Mesenchymal stem cell (in vitro differentiated cells and primary cell): ENCODE measurements at regions not wholly inside any gene's neighbourhood (a gene's known extent, or its start where the extent isn't known, plus 50 kb on each side); places are given as distances from the start of the nearest gene placed in this dataset.
A peak's percentile ranks its signal among the peaks of the same experiment; 100 is the strongest.

Experiments used
- DNase-seq: peaks from one replicate; pipeline ENCODE4 v3.0.0-alpha.2; 2013
- H2AFZ ChIP-seq: one replicate; pipeline ENCODE4 v1.6.1; 2013; ENCODE audit warnings: low read depth, mild to moderate bottlenecking, control low read depth, inconsistent platforms, low read length, moderate library complexity
- H2AK5ac ChIP-seq: 2 replicates; pipeline ENCODE4 v1.6.1; 2013; ENCODE audit warnings: low read length, moderate library complexity, mild to moderate bottlenecking, inconsistent platforms; ENCODE audit not compliant: severe bottlenecking
- H2BK120ac ChIP-seq: one replicate; pipeline ENCODE4 v1.6.1; 2013; ENCODE audit warnings: low read depth, mild to moderate bottlenecking, inconsistent platforms, low read length, moderate library complexity
- H2BK12ac ChIP-seq, 2 experiments: one replicate each; pipeline ENCODE4 v1.6.1; 2013; ENCODE audit warnings: inconsistent platforms in 2 of 2, low read length in 2 of 2, mild to moderate bottlenecking in 2 of 2, moderate library complexity in 2 of 2, control low read depth in 1 of 2
- H2BK15ac ChIP-seq: one replicate; pipeline ENCODE4 v1.6.1; 2013; ENCODE audit warnings: mild to moderate bottlenecking, low read depth, inconsistent platforms; ENCODE audit not compliant: poor library complexity, severe bottlenecking
- H2BK5ac ChIP-seq: 2 replicates; pipeline ENCODE4 v1.6.1; 2013; ENCODE audit warnings: low read depth, mild to moderate bottlenecking, low read length, control low read depth, inconsistent platforms; ENCODE audit not compliant: poor library complexity, severe bottlenecking
- H3K14ac ChIP-seq, 2 experiments: one replicate each; pipeline ENCODE4 v1.6.1; 2013; ENCODE audit warnings: inconsistent platforms in 2 of 2, low read length in 2 of 2, control low read depth in 1 of 2, mild to moderate bottlenecking in 1 of 2, moderate library complexity in 1 of 2
- H3K18ac ChIP-seq, 2 experiments: one replicate each; pipeline ENCODE4 v1.6.1; 2013; ENCODE audit warnings: inconsistent platforms in 2 of 2, low read length in 2 of 2, control low read depth in 1 of 2, low read depth in 1 of 2, mild to moderate bottlenecking in 1 of 2
- H3K23ac ChIP-seq, 2 experiments: one replicate each; pipeline ENCODE4 v1.6.1; 2013; ENCODE audit warnings: inconsistent platforms in 2 of 2, low read length in 2 of 2, mild to moderate bottlenecking in 2 of 2, moderate library complexity in 2 of 2, control low read depth in 1 of 2
- H3K27ac ChIP-seq: 2 replicates; pipeline ENCODE4 v1.5.1; 2013; ENCODE audit warnings: mild to moderate bottlenecking, moderate library complexity, low read length, control low read depth, inconsistent platforms; ENCODE audit not compliant: poor library complexity, severe bottlenecking
- H3K27me3 ChIP-seq, 2 experiments: 2 replicates each; pipeline versions ENCODE4 v1.6.1 to v1.7.0; 2013; ENCODE audit warnings: low read length in 2 of 2, mild to moderate bottlenecking in 2 of 2, moderate library complexity in 2 of 2, control low read depth in 1 of 2, inconsistent platforms in 1 of 2; ENCODE audit not compliant: control insufficient read depth in 1 of 2, insufficient read depth in 1 of 2
- H3K36me3 ChIP-seq, 2 experiments: 2 replicates each; pipeline versions ENCODE4 v1.6.1 to v1.7.0; 2013; ENCODE audit warnings: low read length in 2 of 2, control low read depth in 1 of 2, inconsistent platforms in 1 of 2, low read depth in 1 of 2, mild to moderate bottlenecking in 1 of 2; ENCODE audit not compliant: insufficient read depth in 2 of 2, control insufficient read depth in 1 of 2
- H3K4ac ChIP-seq, 2 experiments: one replicate each; pipeline ENCODE4 v1.6.1; 2013; ENCODE audit warnings: inconsistent platforms in 2 of 2, low read length in 2 of 2, mild to moderate bottlenecking in 2 of 2, moderate library complexity in 2 of 2, control low read depth in 1 of 2, low read depth in 1 of 2
- H3K4me1 ChIP-seq: 2 replicates; pipeline ENCODE4 v1.6.1; 2013; ENCODE audit warnings: low read depth, low read length, control low read depth; ENCODE audit not compliant: control insufficient read depth, insufficient read depth
- H3K4me2 ChIP-seq: 2 replicates; pipeline ENCODE4 v1.6.1; 2013; ENCODE audit warnings: low read length, mild to moderate bottlenecking, inconsistent platforms; ENCODE audit not compliant: poor library complexity, severe bottlenecking
- H3K4me3 ChIP-seq, 2 experiments: 2 replicates each; pipeline versions ENCODE4 v1.5.1 to v1.7.0; 2013; ENCODE audit warnings: low read length in 2 of 2, mild to moderate bottlenecking in 2 of 2, control low read depth in 1 of 2, low read depth in 1 of 2; ENCODE audit not compliant: insufficient read depth in 1 of 2
- H3K79me1 ChIP-seq: replicated peaks from 2 replicates; pipeline ENCODE4 v1.6.1; 2013; ENCODE audit warnings: mild to moderate bottlenecking, control low read depth, low read length, inconsistent platforms; ENCODE audit not compliant: poor library complexity, severe bottlenecking
- H3K9ac ChIP-seq: 2 replicates; pipeline ENCODE4 v1.7.0; 2013; ENCODE audit warnings: mild to moderate bottlenecking, low read length, moderate library complexity
- H3K9me3 ChIP-seq: 2 replicates; pipeline ENCODE4 v1.7.0; 2013; ENCODE audit warnings: mild to moderate bottlenecking, low read length; ENCODE audit not compliant: control insufficient read depth
- H4K8ac ChIP-seq: one replicate; pipeline ENCODE4 v1.6.1; 2013; ENCODE audit warnings: inconsistent platforms, mild to moderate bottlenecking, low read length, moderate library complexity
- H4K91ac ChIP-seq: one replicate; pipeline ENCODE4 v1.6.1; 2013; ENCODE audit warnings: mild to moderate bottlenecking, low read length, inconsistent platforms
- WGBS: methylation state at CpG from one replicate; pipeline ENCODE4 v1.1.7; 2013; ENCODE audit warnings: mixed read lengths; 5-methylcytosine and 5-hydroxymethylcytosine counted together

- DNase-seq, result no peak
- Histone ChIP-seq H3K4ac (no peak overlapping the region), H2AFZ (no peak overlapping the region), H3K9ac (no peak overlapping the region), H3K27me3 (no peaks in the 10 kb centered on the region), H4K8ac (no peak overlapping the region), H3K23ac (no peak overlapping the region), H3K18ac (no peak overlapping the region), H3K4me2 (no peak overlapping the region), H3K4me1 (no peaks in the 10 kb centered on the region), H3K79me1 (no peaks in the 10 kb centered on the region), H3K9me3 (no peaks in the 10 kb centered on the region), H2BK15ac (no peak overlapping the region), H2AK5ac (no peak overlapping the region), H2BK120ac (no peak overlapping the region), H3K4me3 (no peak overlapping the region), H3K36me3 (no peaks in the 10 kb centered on the region), H2BK12ac (no peak overlapping the region), H3K27ac (no peak overlapping the region), H2BK5ac (no peak overlapping the region), H4K91ac (no peak overlapping the region), H3K14ac (no peak overlapping the region)
- WGBS, result 95% methylated on average over 2 of the region's 6 CpGs
These were observed 163.2 kb upstream of the FAM9B start for GRCh38 chrX:9196961-9197640.

DNA sequence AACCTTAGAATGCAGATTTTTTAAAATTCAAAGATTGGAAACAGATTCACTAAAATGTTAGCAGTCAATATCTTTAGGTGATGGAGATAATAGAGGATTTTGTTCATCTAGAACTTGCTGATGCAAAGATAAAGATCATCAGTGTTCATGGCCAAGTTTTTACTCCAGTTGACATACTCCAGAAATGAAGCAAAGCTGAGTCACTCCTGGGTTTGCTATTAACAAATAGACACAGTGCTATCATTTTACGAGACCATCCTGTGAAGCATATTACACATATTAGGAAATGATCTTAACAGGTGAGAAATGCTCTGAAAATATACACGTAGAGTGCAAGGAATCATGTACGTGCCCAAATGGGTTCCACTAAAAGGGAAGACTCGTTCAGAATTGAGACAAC lies 170.6 kb upstream of the FAM9B start:
- WGBS, result 87% methylated on average over 3 of the region's 4 CpGs
- no peak overlapping the region for H3K18ac ChIP-seq

GRCh38 chrX:9205599-9206223 lies 171.8 kb upstream of the FAM9B start:
- Histone ChIP-seq H3K9me3 (no peaks in the 10 kb centered on the region), H3K27ac (no peak overlapping the region), H2BK120ac (no peak overlapping the region), H3K79me1 (no peaks in the 10 kb centered on the region), H3K36me3 (no peaks in the 10 kb centered on the region), H3K4me3 (no peak overlapping the region), H3K4ac (no peak overlapping the region), H4K91ac (no peak overlapping the region), H3K18ac (no peak overlapping the region), H3K9ac (no peak overlapping the region), H2BK12ac (no peak overlapping the region), H2AFZ (no peak overlapping the region), H2BK15ac (no peak overlapping the region), H3K27me3 (peaks cover 0 to 3% of the 10 kb centered on the region in 2 experiments), H3K23ac (no peak overlapping the region), H4K8ac (no peak overlapping the region), H3K14ac (no peak overlapping the region), H3K4me2 (no peak overlapping the region), H2AK5ac (no peak overlapping the region), H3K4me1 (no peaks in the 10 kb centered on the region), H2BK5ac (no peak overlapping the region)
- 77% methylated on average over 6 of the region's 8 CpGs for WGBS
- DNase-seq, result no peak

More for the DNA sequence above, 170.6 kb upstream of the FAM9B start:
- Histone ChIP-seq H3K36me3 (no peaks in the 10 kb centered on the region), H2BK5ac (no peak overlapping the region), H3K79me1 (no peaks in the 10 kb centered on the region), H3K27ac (no peak overlapping the region), H2BK12ac (no peak overlapping the region), H3K14ac (no peak overlapping the region), H3K4me3 (no peak overlapping the region), H3K23ac (no peak overlapping the region), H2BK15ac (no peak overlapping the region), H3K4me2 (peak overlapping the region; percentile 5), H3K9me3 (no peaks in the 10 kb centered on the region), H2BK120ac (no peak overlapping the region), H3K4me1 (no peaks in the 10 kb centered on the region), H4K91ac (no peak overlapping the region), H2AK5ac (no peak overlapping the region), H3K27me3 (peaks cover 0 to 3% of the 10 kb centered on the region in 2 experiments), H4K8ac (no peak overlapping the region), H2AFZ (no peak overlapping the region), H3K4ac (no peak overlapping the region), H3K9ac (no peak overlapping the region)
- DNase-seq, result peak; percentile 6

- no peak overlapping the region for H4K91ac ChIP-seq
These were observed 173.2 kb upstream of the FAM9B start for GRCh38 chrX:9207142-9207541.

More at GRCh38 chrX:9207142-9207541, 173.2 kb upstream of the FAM9B start:
- no peaks in the 10 kb centered on the region for H3K4me1 ChIP-seq
- H3K4ac ChIP-seq, result no peak overlapping the region
- H3K4me3 ChIP-seq, result peak overlapping the region in 1 of 2 experiments; percentile 60
- no peak overlapping the region for H3K23ac ChIP-seq
- peak overlapping the region; percentile 78 for H3K9ac ChIP-seq
- H3K18ac ChIP-seq, result no peak overlapping the region
- no peak overlapping the region for H2AFZ ChIP-seq
- H3K27me3 ChIP-seq, result peaks cover 0 to 3% of the 10 kb centered on the region in 2 experiments
- H2BK12ac ChIP-seq, result no peak overlapping the region
- no peak overlapping the region for H3K27ac ChIP-seq
- H3K4me2 ChIP-seq, result no peak overlapping the region
- no peak overlapping the region for H2AK5ac ChIP-seq
- WGBS, result no CpG with 5 or more reads among the region's 12 CpGs
- H2BK15ac ChIP-seq, result no peak overlapping the region
- no peak for DNase-seq
- no peak overlapping the region for H2BK120ac ChIP-seq
- no peaks in the 10 kb centered on the region for H3K36me3 ChIP-seq
- H4K8ac ChIP-seq, result no peak overlapping the region
- no peaks in the 10 kb centered on the region for H3K9me3 ChIP-seq
- no peak overlapping the region for H2BK5ac ChIP-seq
- H3K79me1 ChIP-seq, result no peaks in the 10 kb centered on the region
- no peak overlapping the region for H3K14ac ChIP-seq
